Keratinocyte (primary cell): ENCODE measurements at regions not wholly inside any gene's neighbourhood (a gene's known extent, or its start where the extent isn't known, plus 50 kb on each side); places are given as distances from the start of the nearest gene placed in this dataset.

Source experiments
- DNase-seq: peaks from one replicate; pipeline ENCODE4 v3.0.0-alpha.2; 2011; ENCODE audit warnings: low read depth, missing footprints, low spot score
- FAIRE-seq: peaks from 2 replicates; lab custom pipeline; 2011; peaks lifted over from hg19 to GRCh38; lab: Jason Lieb, UNC
- H2AFZ ChIP-seq: 2 replicates; pipeline ENCODE4 v1.6.0; 2012; ENCODE audit warnings: low read length, control low read depth, inconsistent platforms; ENCODE audit not compliant: control insufficient read depth
- H3K27ac ChIP-seq: 2 replicates; pipeline ENCODE4 v1.5.1; 2011; ENCODE audit warnings: low read length; ENCODE audit not compliant: control insufficient read depth, insufficient read depth
- H3K27me3 ChIP-seq: 3 replicates; pipeline ENCODE4 v1.6.0; 2011; ENCODE audit warnings: low read length; ENCODE audit not compliant: control insufficient read depth, insufficient read depth; ENCODE audit errors: extremely low read depth
- H3K36me3 ChIP-seq, 2 experiments: 2 replicates in 1 of 2; 3 replicates in 1 of 2; pipeline ENCODE4 v1.5.1; 2011; ENCODE audit warnings: low read length in 2 of 2, mild to moderate bottlenecking in 1 of 2; ENCODE audit not compliant: control insufficient read depth in 2 of 2, insufficient read depth in 2 of 2; ENCODE audit errors: extremely low read depth in 1 of 2
- H3K4me1 ChIP-seq: 3 replicates; pipeline ENCODE4 v1.5.1; 2011; ENCODE audit warnings: low read length; ENCODE audit not compliant: control insufficient read depth, insufficient read depth; ENCODE audit errors: extremely low read depth
- H3K4me2 ChIP-seq: 3 replicates; pipeline ENCODE4 v1.6.0; 2011; ENCODE audit warnings: low read depth, low read length; ENCODE audit not compliant: control insufficient read depth, insufficient read depth; ENCODE audit errors: extremely low read depth
- H3K4me3 ChIP-seq, 3 experiments: fragments of 200-600 bp in 1 of 3; sonication (generic) in 1 of 3; 2 replicates in 2 of 3; 3 replicates in 1 of 3; pipeline ENCODE4 v1.5.1; 2011 to 2016; ENCODE audit warnings: low read length in 3 of 3, mild to moderate bottlenecking in 3 of 3, control low read depth in 2 of 3, inconsistent platforms in 1 of 3, low read depth in 1 of 3, mixed read lengths in 1 of 3, mixed run types in 1 of 3, moderate library complexity in 1 of 3; ENCODE audit not compliant: control insufficient read depth in 2 of 3, insufficient read depth in 2 of 3; ENCODE audit errors: extremely low read depth in 1 of 3
- H3K79me2 ChIP-seq: 2 replicates; pipeline ENCODE4 v1.6.0; 2012; ENCODE audit warnings: low read length; ENCODE audit not compliant: control insufficient read depth, insufficient read depth
- H3K9ac ChIP-seq: 3 replicates; pipeline ENCODE4 v1.6.0; 2011; ENCODE audit warnings: low read length; ENCODE audit not compliant: control insufficient read depth, insufficient read depth; ENCODE audit errors: extremely low read depth
- H3K9me1 ChIP-seq: 3 replicates; pipeline ENCODE4 v1.6.0; 2011; ENCODE audit warnings: low read length; ENCODE audit not compliant: control insufficient read depth, insufficient read depth; ENCODE audit errors: extremely low read depth
- H3K9me3 ChIP-seq: 2 replicates; pipeline ENCODE4 v1.5.1; 2012; ENCODE audit warnings: low read depth, low read length; ENCODE audit not compliant: control insufficient read depth
- H4K20me1 ChIP-seq: 3 replicates; pipeline ENCODE4 v1.6.0; 2011; ENCODE audit warnings: low read length; ENCODE audit not compliant: control insufficient read depth, insufficient read depth; ENCODE audit errors: extremely low read depth
- EZH2 ChIP-seq: IDR thresholded peaks from one replicate; pipeline ENCODE4 v1.6.1; 2012; ENCODE audit warnings: inconsistent platforms, mild to moderate bottlenecking, low read length, moderate library complexity
- dilution Hi-C: fragments of 300-500 bp; cut with MboI; formaldehyde crosslinking; loops from one replicate; pipeline ENCODE4 v1.7.0; 2020; ENCODE audit warnings: low sequenced_read_pairs; ENCODE audit not compliant: extremely low pct_ligation_motif_present
- TF ChIP-seq, protein P1 (sequence below), 3 experiments: IDR thresholded peaks in 1 of 3; conservative IDR thresholded peaks in 1 of 3; optimal IDR thresholded peaks in 1 of 3; 2 replicates in 2 of 3; 3 replicates in 1 of 3; pipeline versions ENCODE3 to v1.5.1; 2011; ENCODE audit warnings: low read length in 3 of 3, mild to moderate bottlenecking in 3 of 3, moderate library complexity in 2 of 3, control low read depth in 1 of 3, inconsistent platforms in 1 of 3; ENCODE audit not compliant: insufficient read depth in 2 of 3; ENCODE audit errors: extremely low read depth in 1 of 3

DNA sequence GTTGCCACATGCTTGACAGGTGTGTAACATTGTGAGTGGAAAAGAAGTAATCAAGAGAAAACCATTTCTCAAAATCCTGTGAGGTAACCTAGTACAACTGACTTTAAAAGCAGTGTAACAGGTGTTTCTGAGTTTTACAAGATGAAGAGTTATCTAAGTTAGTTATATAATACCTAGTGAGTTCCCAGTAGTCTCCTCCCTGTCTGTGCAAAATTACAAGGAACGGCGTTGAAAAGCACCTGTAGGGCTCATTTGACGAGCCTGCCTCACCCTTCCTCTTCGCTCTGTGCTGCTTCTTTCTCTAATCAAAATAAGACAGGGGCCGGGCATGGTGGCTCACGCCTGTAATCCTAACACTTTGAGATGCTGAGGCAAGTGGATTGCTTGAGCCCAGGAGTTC, 132.9 kb upstream of the SLC30A5 start:
- Histone ChIP-seq H3K27me3 (no peaks in the 10 kb centered on the region), H3K27ac (no peak overlapping the region), H3K4me1 (no peaks in the 10 kb centered on the region), H3K79me2 (no peaks in the 10 kb centered on the region), H4K20me1 (no peaks in the 10 kb centered on the region), H3K4me3 (no peak overlapping the region), H3K9ac (no peak overlapping the region), H2AFZ (no peak overlapping the region), H3K36me3 (no peaks in the 10 kb centered on the region), H3K9me1 (no peaks in the 10 kb centered on the region), H3K9me3 (no peaks in the 10 kb centered on the region), H3K4me2 (no peak overlapping the region)
- dilution Hi-C loops, result no loop called here
- TF ChIP-seq EZH2, result no peak
- TF ChIP-seq, protein P1, sequence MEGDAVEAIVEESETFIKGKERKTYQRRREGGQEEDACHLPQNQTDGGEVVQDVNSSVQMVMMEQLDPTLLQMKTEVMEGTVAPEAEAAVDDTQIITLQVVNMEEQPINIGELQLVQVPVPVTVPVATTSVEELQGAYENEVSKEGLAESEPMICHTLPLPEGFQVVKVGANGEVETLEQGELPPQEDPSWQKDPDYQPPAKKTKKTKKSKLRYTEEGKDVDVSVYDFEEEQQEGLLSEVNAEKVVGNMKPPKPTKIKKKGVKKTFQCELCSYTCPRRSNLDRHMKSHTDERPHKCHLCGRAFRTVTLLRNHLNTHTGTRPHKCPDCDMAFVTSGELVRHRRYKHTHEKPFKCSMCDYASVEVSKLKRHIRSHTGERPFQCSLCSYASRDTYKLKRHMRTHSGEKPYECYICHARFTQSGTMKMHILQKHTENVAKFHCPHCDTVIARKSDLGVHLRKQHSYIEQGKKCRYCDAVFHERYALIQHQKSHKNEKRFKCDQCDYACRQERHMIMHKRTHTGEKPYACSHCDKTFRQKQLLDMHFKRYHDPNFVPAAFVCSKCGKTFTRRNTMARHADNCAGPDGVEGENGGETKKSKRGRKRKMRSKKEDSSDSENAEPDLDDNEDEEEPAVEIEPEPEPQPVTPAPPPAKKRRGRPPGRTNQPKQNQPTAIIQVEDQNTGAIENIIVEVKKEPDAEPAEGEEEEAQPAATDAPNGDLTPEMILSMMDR (optimal IDR thresholded peaks at IDR 0.05 in 1 of 3, IDR thresholded peaks at IDR 0.05 in 1 of 3, conservative IDR thresholded peaks at IDR 0.05 in 1 of 3; ENCODE audit: extremely low read depth in 1 of 3, insufficient read depth in 2 of 3, low read length in 3 of 3), result no peak
- FAIRE-seq, result no peak
- DNase-seq, result no peak

DNA sequence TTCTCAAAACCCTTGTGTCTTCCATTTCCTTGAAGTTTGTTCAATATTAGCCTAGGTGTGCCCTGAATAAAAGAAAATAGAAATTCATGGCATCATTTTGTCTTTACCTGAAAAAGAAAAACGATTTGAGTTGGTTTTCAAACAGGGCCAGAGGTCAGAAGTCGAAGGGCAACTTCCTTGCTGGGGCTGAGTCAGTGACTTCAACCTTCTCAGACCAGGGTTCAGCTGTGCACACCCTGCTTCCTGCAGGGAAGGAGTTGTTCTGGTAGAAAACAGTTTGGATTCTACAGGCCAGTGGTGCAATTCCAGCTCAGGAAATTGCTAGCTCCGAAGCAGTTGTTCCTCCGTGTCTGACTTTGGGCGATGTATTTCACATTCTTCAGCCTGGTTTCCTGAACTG, 132.1 kb upstream of the SLC30A5 start:
- Histone ChIP-seq H3K9me1 (no peaks in the 10 kb centered on the region), H3K9me3 (no peaks in the 10 kb centered on the region), H3K4me2 (no peak overlapping the region), H3K79me2 (no peaks in the 10 kb centered on the region), H3K4me1 (no peaks in the 10 kb centered on the region), H3K9ac (no peak overlapping the region), H3K4me3 (no peak overlapping the region), H4K20me1 (no peaks in the 10 kb centered on the region), H3K27me3 (no peaks in the 10 kb centered on the region), H2AFZ (no peak overlapping the region), H3K36me3 (no peaks in the 10 kb centered on the region), H3K27ac (no peak overlapping the region)
- FAIRE-seq (no peak), DNase-seq (no peak)
- no peak for TF ChIP-seq EZH2
- TF ChIP-seq, protein P1 (optimal IDR thresholded peaks at IDR 0.05 in 1 of 3, IDR thresholded peaks at IDR 0.05 in 1 of 3, conservative IDR thresholded peaks at IDR 0.05 in 1 of 3; ENCODE audit: extremely low read depth in 1 of 3, insufficient read depth in 2 of 3, low read length in 3 of 3), result no peak
- dilution Hi-C loops, result no loop called here
